IMR-90 (cell line): ENCODE measurements at regions not wholly inside any gene's neighbourhood (a gene's known extent, or its start where the extent isn't known, plus 50 kb on each side); places are given as distances from the start of the nearest gene placed in this dataset.

ENCODE experiments used
- ATAC-seq: fragments of 200-7000 bp; cut with Tn5 transposase; 2 replicates; pipeline ENCODE4 v1.9.1; 2020; ENCODE audit warnings: low read depth, mild to moderate bottlenecking, moderate library complexity
- BruUV-seq: library from RNA; stranded (reverse); fragments of 400-500 nt; replicated peaks from 2 replicates; lab custom pipeline; 2021; lab: Mats Ljungman, UMichigan
- CTCF ChIA-PET: fragments of 300-600 bp; formaldehyde crosslinking; extraction: SDS; loops from one replicate; lab custom pipeline; 2021; ENCODE audit warnings: antibody characterized with exemption; lab: Yijun Ruan, JAX
- POLR2A ChIA-PET: fragments of 300-600 bp; sonication (Branson Sonifier 250); formaldehyde crosslinking; loops from one replicate; lab custom pipeline; 2022; ENCODE audit warnings: antibody characterized with exemption; ENCODE audit not compliant: unreplicated experiment; lab: Charles Lee
- DNase-seq: peaks from one replicate; pipeline ENCODE4 v3.0.0; 2013
- H2AFZ ChIP-seq: replicated peaks from 2 replicates; pipeline ENCODE3; 2013; ENCODE audit warnings: low read length, mild to moderate bottlenecking; ENCODE audit not compliant: poor library complexity
- H2AK5ac ChIP-seq: 2 replicates; pipeline ENCODE4 v1.6.1; 2013; ENCODE audit warnings: low read depth, low read length, inconsistent platforms
- H2AK9ac ChIP-seq: replicated peaks from 2 replicates; pipeline ENCODE3; 2013; ENCODE audit warnings: mild to moderate bottlenecking, low read depth, low read length, moderate library complexity; ENCODE audit not compliant: poor library complexity
- H2BK120ac ChIP-seq: 2 replicates; pipeline ENCODE4 v1.6.1; 2013; ENCODE audit warnings: low read depth, low read length, inconsistent platforms
- H2BK15ac ChIP-seq: 3 replicates; pipeline ENCODE4 v1.6.1; 2013; ENCODE audit warnings: low read depth, low read length, inconsistent platforms
- H2BK20ac ChIP-seq: 2 replicates; pipeline ENCODE4 v1.6.1; 2013; ENCODE audit warnings: low read depth, mild to moderate bottlenecking, inconsistent platforms, low read length, moderate library complexity
- H2BK5ac ChIP-seq: 2 replicates; pipeline ENCODE4 v1.6.1; 2013; ENCODE audit warnings: mild to moderate bottlenecking, low read depth, low read length, inconsistent platforms; ENCODE audit not compliant: poor library complexity, severe bottlenecking
- H3K14ac ChIP-seq: replicated peaks from 2 replicates; pipeline ENCODE4 v1.6.1; 2013; ENCODE audit warnings: low read depth, low read length, inconsistent platforms
- H3K18ac ChIP-seq: 2 replicates; pipeline ENCODE4 v1.6.1; 2013; ENCODE audit warnings: low read depth, low read length, control low read depth
- H3K23ac ChIP-seq: 2 replicates; pipeline ENCODE4 v1.6.1; 2013; ENCODE audit warnings: low read depth, low read length, inconsistent platforms
- H3K27ac ChIP-seq: 2 replicates; pipeline ENCODE4 v1.5.1; 2013; ENCODE audit warnings: mild to moderate bottlenecking, control low read depth, low read length; ENCODE audit not compliant: insufficient read depth
- H3K27me3 ChIP-seq: 2 replicates; pipeline ENCODE4 v1.6.1; 2013; ENCODE audit warnings: low read length; ENCODE audit not compliant: control insufficient read depth, insufficient read depth
- H3K36me3 ChIP-seq: 2 replicates; pipeline ENCODE4 v1.6.1; 2013; ENCODE audit warnings: low read length, mixed read lengths; ENCODE audit not compliant: control insufficient read depth, insufficient read depth
- H3K4ac ChIP-seq: 2 replicates; pipeline ENCODE4 v1.6.1; 2013; ENCODE audit warnings: low read depth, low read length, inconsistent platforms
- H3K4me1 ChIP-seq: 2 replicates; pipeline ENCODE4 v1.6.1; 2013; ENCODE audit warnings: low read length, mixed read lengths; ENCODE audit not compliant: control insufficient read depth, insufficient read depth
- H3K4me2 ChIP-seq: 2 replicates; pipeline ENCODE4 v1.6.1; 2013; ENCODE audit warnings: low read depth, mild to moderate bottlenecking, control low read depth, low read length, moderate library complexity
- H3K4me3 ChIP-seq: 2 replicates; pipeline ENCODE4 v1.5.1; 2013; ENCODE audit warnings: low read depth, mild to moderate bottlenecking, control low read depth, low read length, moderate library complexity; ENCODE audit not compliant: insufficient read depth
- H3K56ac ChIP-seq: 2 replicates; pipeline ENCODE4 v1.6.1; 2013; ENCODE audit warnings: low read length, inconsistent platforms; ENCODE audit not compliant: insufficient read depth; ENCODE audit errors: extremely low read depth
- H3K79me1 ChIP-seq, 2 experiments: 2 replicates each; pipeline ENCODE4 v1.6.1; 2013; ENCODE audit warnings: low read length in 2 of 2, inconsistent platforms in 1 of 2, low read depth in 1 of 2
- H3K9ac ChIP-seq: 2 replicates; pipeline ENCODE4 v1.6.1; 2013; ENCODE audit warnings: low read depth, low read length, control low read depth
- H3K9me1 ChIP-seq: 2 replicates; pipeline ENCODE4 v1.6.1; 2013; ENCODE audit warnings: low read length, inconsistent platforms; ENCODE audit not compliant: insufficient read depth
- H3K9me3 ChIP-seq: 2 replicates; pipeline ENCODE4 v1.6.1; 2013; ENCODE audit warnings: low read length; ENCODE audit not compliant: control insufficient read depth, insufficient read depth
- H4K20me1 ChIP-seq: 2 replicates; pipeline ENCODE4 v1.6.1; 2013; ENCODE audit warnings: low read length, inconsistent platforms; ENCODE audit not compliant: insufficient read depth
- H4K5ac ChIP-seq: 2 replicates; pipeline ENCODE4 v1.6.1; 2013; ENCODE audit warnings: mild to moderate bottlenecking, low read depth, low read length, control low read depth
- H4K8ac ChIP-seq, 2 experiments: 2 replicates each; pipeline ENCODE4 v1.6.1; 2013; ENCODE audit warnings: low read depth in 2 of 2, low read length in 2 of 2, control low read depth in 1 of 2, inconsistent platforms in 1 of 2
- H4K91ac ChIP-seq: 2 replicates; pipeline ENCODE4 v1.6.1; 2013; ENCODE audit warnings: low read depth, low read length, inconsistent platforms; ENCODE audit not compliant: insufficient read depth
- BHLHE40 ChIP-seq: fragments of 150-350 bp; IDR thresholded peaks from 2 replicates; pipeline ENCODE4 v1.6.1; 2016; ENCODE audit warnings: mild to moderate bottlenecking, low read depth, low read length
- CEBPB ChIP-seq: IDR thresholded peaks from 2 replicates; pipeline ENCODE4 v1.6.1; 2012; ENCODE audit warnings: low read depth, low read length, improper control_type of control experiment
- MAZ ChIP-seq: IDR thresholded peaks from 2 replicates; pipeline ENCODE4 v1.6.1; 2012; ENCODE audit warnings: low read depth, mild to moderate bottlenecking, low read length, improper control_type of control experiment, moderate library complexity, borderline replicate concordance
- MXI1 ChIP-seq: IDR thresholded peaks from 2 replicates; pipeline ENCODE4 v1.6.1; 2012; ENCODE audit warnings: low read depth, mild to moderate bottlenecking, low read length, moderate library complexity, borderline replicate concordance
- NFE2L2 ChIP-seq: fragments of 150-350 bp; IDR thresholded peaks from 2 replicates; pipeline ENCODE4 v1.6.1; 2016; ENCODE audit warnings: low read depth, mild to moderate bottlenecking, low read length
- RAD21 ChIP-seq: IDR thresholded peaks from 2 replicates; pipeline ENCODE4 v1.6.1; 2012; ENCODE audit warnings: low read length, improper control_type of control experiment
- SMC3 ChIP-seq: fragments of 150-350 bp; IDR thresholded peaks from 2 replicates; pipeline ENCODE4 v1.6.1; 2016; ENCODE audit warnings: low read depth, mild to moderate bottlenecking, antibody characterized with exemption, low read length, moderate library complexity
- USF2 ChIP-seq: fragments of 150-350 bp; IDR thresholded peaks from 2 replicates; pipeline ENCODE4 v1.6.1; 2017; ENCODE audit warnings: mild to moderate bottlenecking, antibody characterized with exemption, low read length, low read depth
- WGBS, 2 experiments: methylation state at CpG; one replicate each; pipeline versions ENCODE4 v1.1.5 to v1.1.7; 2013; ENCODE audit warnings: missing lambda C conversion rate in 2 of 2; ENCODE audit not compliant: insufficient read length in 1 of 2; ENCODE audit errors: extremely low coverage in 2 of 2; 5-methylcytosine and 5-hydroxymethylcytosine counted together
- dilution Hi-C: fragments of 300-500 bp; cut with HindIII; formaldehyde crosslinking; loops from one replicate; pipeline ENCODE4 v1.14.3; 2018; ENCODE audit warnings: low sequenced_read_pairs; ENCODE audit not compliant: unreplicated experiment
- in situ Hi-C: fragments of 300-500 bp; cut with MboI; formaldehyde crosslinking; loops from 3 replicates; pipeline ENCODE4 v1.14.3; 2019; ENCODE audit warnings: low sequenced_read_pairs, inconsistent platforms, mixed read lengths
- intact Hi-C: fragments of 100-400 bp; cut with micrococcal nuclease; formaldehyde crosslinking; loops from 2 replicates; pipeline ENCODE4 v1.10.0; 2022

- H3K9ac ChIP-seq, result no peak overlapping the region
- no peak overlapping the region for H4K91ac ChIP-seq
- H3K9me3 ChIP-seq, result no peaks in the 10 kb centered on the region
- no peaks in the 10 kb centered on the region for H3K79me1 ChIP-seq
- no peaks in the 10 kb centered on the region for H3K4me1 ChIP-seq
- no peak overlapping the region for H3K27ac ChIP-seq
- intact Hi-C loops (no loop called here), dilution Hi-C loops (no loop called here), in situ Hi-C loops (no loop called here)
- H4K8ac ChIP-seq, result no peak overlapping the region
- H3K9me1 ChIP-seq, result no peaks in the 10 kb centered on the region
- no peak overlapping the region for H2AFZ ChIP-seq
- BruUV-seq, result no TSS peak
- no peak overlapping the region for H3K23ac ChIP-seq
- no peak overlapping the region for H3K18ac ChIP-seq
- no peak for DNase-seq
- H2AK9ac ChIP-seq, result no peak overlapping the region
- H2BK120ac ChIP-seq, result no peak overlapping the region
- no peak overlapping the region for H3K14ac ChIP-seq
- H4K5ac ChIP-seq, result no peak overlapping the region
- no peaks in the 10 kb centered on the region for H3K36me3 ChIP-seq
- no peaks in the 10 kb centered on the region for H4K20me1 ChIP-seq
- H3K27me3 ChIP-seq, result no peaks in the 10 kb centered on the region
- no peak overlapping the region for H3K4ac ChIP-seq
- H3K4me3 ChIP-seq, result no peak overlapping the region
- ChIA-PET CTCF (no interaction called here), POLR2A (no interaction called here)
- WGBS, 2 experiments, result 100% methylated on average over 1 of the region's 2 CpGs; no CpG with 5 or more reads in 1 of the 2 experiments
- H3K4me2 ChIP-seq, result no peak overlapping the region
- H3K56ac ChIP-seq, result no peak overlapping the region
- no peak overlapping the region for H2BK15ac ChIP-seq
- H2BK5ac ChIP-seq, result no peak overlapping the region
- no peak for ATAC-seq
- H2BK20ac ChIP-seq, result no peak overlapping the region
- TF ChIP-seq NFE2L2 (no peak), MXI1 (no peak), SMC3 (no peak), USF2 (no peak), BHLHE40 (no peak), CEBPB (no peak), MAZ (no peak), RAD21 (no peak)
- H2AK5ac ChIP-seq, result no peak overlapping the region
Measured at GRCh38 chr4:159545556-159545955, 442.7 kb downstream of the RAPGEF2 start.
